ENCODE measurements at regions not wholly inside any gene's neighbourhood (a gene's known extent, or its start where the extent isn't known, plus 50 kb on each side); places are given as distances from the start of the nearest gene placed in this dataset.

- no peak for DNase-seq
These were observed 138.6 kb upstream of the FGGY start for GRCh38 chr1:59158321-59158720.

GRCh38 chr1:59159557-59160203 lies 137.2 kb upstream of the FGGY start:
- DNase-seq: no peak

- DNase-seq: no peak
These were observed 135.8 kb upstream of the FGGY start for GRCh38 chr1:59161136-59161535.

- no peak for DNase-seq
These were observed 134.2 kb upstream of the FGGY start for GRCh38 chr1:59162665-59163064.

GRCh38 chr1:59163268-59164092 lies 133.4 kb upstream of the FGGY start:
- no peak for DNase-seq

- DNase-seq: no peak
These were observed 132.5 kb upstream of the FGGY start for GRCh38 chr1:59164371-59164770.

GRCh38 chr1:59165353-59165752 lies 131.5 kb upstream of the FGGY start:
- DNase-seq: no peak

GRCh38 chr1:59169703-59170102 lies 127.2 kb upstream of the FGGY start:
- no peak for DNase-seq

- DNase-seq: no peak
These were observed 126.2 kb upstream of the FGGY start for GRCh38 chr1:59170659-59171058.

GRCh38 chr1:59171788-59172187 lies 125.1 kb upstream of the FGGY start:
- DNase-seq: no peak

GRCh38 chr1:59172693-59173092 lies 124.2 kb upstream of the FGGY start:
- no peak for DNase-seq

GRCh38 chr1:59173721-59174120 lies 123.2 kb upstream of the FGGY start:
- DNase-seq: no peak

GRCh38 chr1:59176471-59176870 lies 120.4 kb upstream of the FGGY start:
- DNase-seq: no peak

- DNase-seq: no peak
These were observed 119.1 kb upstream of the FGGY start for GRCh38 chr1:59177756-59178155.

GRCh38 chr1:59178339-59179187 lies 118.3 kb upstream of the FGGY start:
- no peak for DNase-seq

- no peak for DNase-seq
These were observed 117.2 kb upstream of the FGGY start for GRCh38 chr1:59179673-59180072.

GRCh38 chr1:59180735-59181134 lies 116.2 kb upstream of the FGGY start:
- DNase-seq: no peak

GRCh38 chr1:59183749-59184317 lies 113.1 kb upstream of the FGGY start:
- no peak for DNase-seq

- no peak for DNase-seq
These were observed 112.5 kb upstream of the FGGY start for GRCh38 chr1:59184365-59184905.

- no peak for DNase-seq
These were observed 111.6 kb upstream of the FGGY start for GRCh38 chr1:59185163-59185860.

GRCh38 chr1:59186656-59187055 lies 110.2 kb upstream of the FGGY start:
- DNase-seq: no peak

Measured in activated naive CD4-positive, alpha-beta T cell (primary cell).